ENCODE measurements at regions not wholly inside any gene's neighbourhood (a gene's known extent, or its start where the extent isn't known, plus 50 kb on each side); places are given as distances from the start of the nearest gene placed in this dataset.

- TF ChIP-seq CTCF (IDR thresholded peaks at IDR 0.05), result no peak
- no peak for TF ChIP-seq ZFX (IDR thresholded peaks at IDR 0.05; ENCODE audit: borderline replicate concordance)
Measured at GRCh38 chr17:36661688-36662087, 60.3 kb downstream of the MRM1 start.
